ENCODE measurements at regions not wholly inside any gene's neighbourhood (a gene's known extent, or its start where the extent isn't known, plus 50 kb on each side); places are given as distances from the start of the nearest gene placed in this dataset.
"Not testable (repeated sequence)": the region's sequence is repeated elsewhere in the genome, so short reads cannot be mapped to it uniquely, and the experiment has no call there.

GRCh38 chr5:167843881-167844572 is 447.4 kb upstream of the WWC1 start:
- intact Hi-C loops (cut with micrococcal nuclease) = no loop called here

GRCh38 chr5:167845952-167846351 is 445.5 kb upstream of the WWC1 start:
- intact Hi-C loops (cut with micrococcal nuclease) = no loop called here

GRCh38 chr5:167849874-167850273 is 441.6 kb upstream of the WWC1 start:
- intact Hi-C loops (cut with micrococcal nuclease) = no loop called here

GRCh38 chr5:167850911-167851310 is 440.5 kb upstream of the WWC1 start:
- intact Hi-C loops (cut with micrococcal nuclease) = no loop called here

GRCh38 chr5:167851416-167851815 is 440.0 kb upstream of the WWC1 start:
- intact Hi-C loops (cut with micrococcal nuclease) = no loop called here

GRCh38 chr5:167852515-167852914 is 438.9 kb upstream of the WWC1 start:
- intact Hi-C loops (cut with micrococcal nuclease) = no loop called here

GRCh38 chr5:167853421-167853820 is 438.0 kb upstream of the WWC1 start:
- intact Hi-C loops (cut with micrococcal nuclease) = no loop called here

- intact Hi-C loops (cut with micrococcal nuclease) = no loop called here
These were observed 435.6 kb upstream of the WWC1 start for GRCh38 chr5:167855818-167856217.

GRCh38 chr5:167857321-167857720 is 434.1 kb upstream of the WWC1 start:
- intact Hi-C loops (cut with micrococcal nuclease) = no loop called here

- intact Hi-C loops (cut with micrococcal nuclease) = not testable (repeated sequence)
These were observed 433.1 kb upstream of the WWC1 start for GRCh38 chr5:167858186-167858855.

GRCh38 chr5:167861129-167861927 is 430.1 kb upstream of the WWC1 start:
- intact Hi-C loops (cut with micrococcal nuclease) = no loop called here

- intact Hi-C loops (cut with micrococcal nuclease) = no loop called here
These were observed 429.5 kb upstream of the WWC1 start for GRCh38 chr5:167861928-167862426.

- intact Hi-C loops (cut with micrococcal nuclease) = no loop called here
These were observed 427.6 kb upstream of the WWC1 start for GRCh38 chr5:167863883-167864282.

GRCh38 chr5:167864801-167865200 is 426.6 kb upstream of the WWC1 start:
- intact Hi-C loops (cut with micrococcal nuclease) = no loop called here

- intact Hi-C loops (cut with micrococcal nuclease) = no loop called here
These were observed 424.6 kb upstream of the WWC1 start for GRCh38 chr5:167866797-167867196.

GRCh38 chr5:167867281-167867680 is 424.2 kb upstream of the WWC1 start:
- intact Hi-C loops (cut with micrococcal nuclease) = no loop called here

GRCh38 chr5:167869125-167869524 is 422.3 kb upstream of the WWC1 start:
- intact Hi-C loops (cut with micrococcal nuclease) = no loop called here

- intact Hi-C loops (cut with micrococcal nuclease) = no loop called here
These were observed 421.4 kb upstream of the WWC1 start for GRCh38 chr5:167870055-167870454.

GRCh38 chr5:167871091-167871490 is 420.4 kb upstream of the WWC1 start:
- intact Hi-C loops (cut with micrococcal nuclease) = no loop called here

GRCh38 chr5:167872791-167873190 is 418.7 kb upstream of the WWC1 start:
- intact Hi-C loops (cut with micrococcal nuclease) = no loop called here

GRCh38 chr5:167877114-167877722 is 414.2 kb upstream of the WWC1 start:
- intact Hi-C loops (cut with micrococcal nuclease) = no loop called here

GRCh38 chr5:167877924-167878323 is 413.5 kb upstream of the WWC1 start:
- intact Hi-C loops (cut with micrococcal nuclease) = no loop called here

Data from T-helper 1 cell treated with Interleukin-12 subunit alpha and Interleukin-12 subunit beta and Interleukin-4 antibody, amounts not matched to agents 30 ng/mL and 1 ng/mL, for 36 hours (primary cell).